Endothelial cell of umbilical vein (primary cell): ENCODE measurements at regions not wholly inside any gene's neighbourhood (a gene's known extent, or its start where the extent isn't known, plus 50 kb on each side); places are given as distances from the start of the nearest gene placed in this dataset.

Experiments used
- CTCF ChIP-seq, 2 donors: IDR thresholded peaks; 1 replicate in 1 of 2; 2 replicates in 1 of 2; pipeline ENCODE4 v1.5.1; 2011; ENCODE audit warnings: low read length in 2 of 2, mild to moderate bottlenecking in 2 of 2, moderate library complexity in 2 of 2, control low read depth in 1 of 2, inconsistent platforms in 1 of 2, low read depth in 1 of 2; ENCODE audit not compliant: insufficient read depth in 1 of 2; ENCODE audit errors: extremely low read depth in 1 of 2
- JUN ChIP-seq: IDR thresholded peaks from 2 replicates; pipeline ENCODE4 v1.6.1; 2011; ENCODE audit warnings: borderline replicate concordance, low read depth; ENCODE audit not compliant: insufficient read length, insufficient read depth
- MYC ChIP-seq: IDR thresholded peaks from one replicate; pipeline ENCODE4 v1.6.1; 2011; ENCODE audit warnings: mild to moderate bottlenecking, low read depth, low read length
- POLR2A ChIP-seq: IDR thresholded peaks from 2 replicates; pipeline ENCODE4 v1.6.1; 2012; ENCODE audit warnings: low read depth, mild to moderate bottlenecking, control low read depth, low read length

- TF ChIP-seq JUN (no peak), POLR2A (no peak), CTCF (IDR thresholded peaks at IDR 0.05; ENCODE audit: extremely low read depth in 1 of 2, insufficient read depth in 1 of 2, low read depth in 1 of 2, low read length in 2 of 2) (no peak), MYC (no peak)
Observed at GRCh38 chr9:89951675-89952074, 346.9 kb downstream of the GADD45G start.
